Glomerular visceral epithelial cell (primary cell): ENCODE measurements at regions not wholly inside any gene's neighbourhood (a gene's known extent, or its start where the extent isn't known, plus 50 kb on each side); places are given as distances from the start of the nearest gene placed in this dataset.

Source experiments
- DNase-seq: peaks from one replicate; pipeline ENCODE4 v3.0.0-alpha.2; 2016; ENCODE audit errors: extremely low spot score

DNA sequence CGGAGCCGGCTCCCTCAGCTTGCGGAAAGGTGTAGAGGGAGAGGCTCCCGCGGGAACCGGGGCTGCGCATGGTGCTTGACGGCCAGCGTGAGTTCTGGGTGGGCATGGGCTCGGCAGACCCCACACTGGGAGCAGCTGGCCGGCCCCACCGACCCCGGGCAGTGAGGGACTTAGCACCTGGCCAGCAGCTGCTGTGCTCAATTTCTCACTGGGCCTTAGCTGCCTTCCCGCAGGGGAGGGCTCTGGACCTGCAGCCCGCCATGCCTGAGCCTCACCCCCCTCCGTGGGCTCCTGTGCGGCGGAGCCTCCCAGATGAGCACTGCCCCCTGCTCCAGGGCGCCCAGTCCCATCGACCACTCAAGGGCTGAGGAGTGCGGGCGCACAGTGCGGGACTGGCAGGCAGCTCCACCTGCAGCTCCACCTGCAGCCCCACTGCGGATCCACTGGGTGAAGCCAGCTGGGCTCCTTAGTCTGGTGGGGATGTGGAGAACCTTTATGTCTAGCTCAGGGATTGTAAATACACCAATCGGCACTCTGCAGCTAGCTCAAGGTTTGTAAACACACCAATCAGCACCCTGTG, 1141.8 kb downstream of the PCDH17 start:
- DNase-seq = no peak

DNA sequence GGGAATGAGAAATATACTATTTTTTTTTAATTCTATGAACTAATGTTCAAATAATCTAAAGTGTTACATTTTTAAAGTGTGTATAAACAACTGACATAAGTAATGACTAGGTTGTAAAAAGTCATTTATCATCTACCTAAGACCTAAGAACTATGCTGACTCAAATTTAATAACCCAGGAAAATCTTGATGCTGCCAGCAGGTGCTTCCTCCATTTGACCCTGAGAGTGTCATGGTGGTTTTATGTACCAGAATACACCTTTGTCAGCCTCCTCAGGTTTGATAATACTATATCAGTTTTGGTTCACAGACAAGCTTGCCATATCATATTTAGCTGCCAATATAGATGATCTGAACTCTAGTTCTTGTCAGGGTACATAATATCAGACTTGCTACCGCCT, 1151.2 kb downstream of the PCDH17 start:
- no peak for DNase-seq

DNA sequence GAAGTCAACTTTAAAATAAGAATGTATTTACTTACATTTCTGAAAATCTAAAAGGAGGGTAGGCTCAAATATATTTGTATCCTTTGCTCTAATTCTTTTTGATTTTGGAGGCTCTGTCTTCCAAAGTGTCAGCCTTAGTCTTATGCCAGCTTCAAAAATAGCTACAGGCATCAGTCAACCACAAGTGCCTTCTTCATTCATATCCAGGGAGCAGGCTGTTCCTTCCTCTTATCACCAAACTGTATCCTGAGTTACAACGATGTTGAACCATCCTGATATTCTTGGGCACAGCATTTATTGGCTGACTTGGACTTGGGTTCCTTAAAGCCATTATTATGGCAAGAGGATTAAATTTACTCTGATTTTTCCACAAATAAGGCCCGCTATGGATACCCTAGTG, 1161.3 kb downstream of the PCDH17 start:
- no peak for DNase-seq

DNA sequence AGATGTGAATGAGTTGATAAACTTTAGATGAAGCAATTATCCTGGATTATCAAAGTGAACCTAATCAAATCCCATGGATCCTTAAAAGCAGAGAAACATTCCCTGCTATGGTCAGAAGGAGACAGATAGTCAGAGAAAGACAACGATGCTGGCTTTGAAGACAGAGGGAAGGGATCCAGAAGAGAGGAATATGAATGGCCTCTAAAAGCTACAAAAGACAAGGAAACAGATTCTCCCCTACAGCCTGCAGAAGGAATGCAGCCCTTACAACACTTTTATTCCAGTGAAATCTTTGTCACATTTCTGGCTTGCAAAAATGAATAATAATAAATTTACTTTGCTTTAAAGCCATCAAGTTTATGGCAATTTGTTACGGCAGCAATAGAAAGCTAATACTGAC, 1164.2 kb downstream of the PCDH17 start:
- DNase-seq = no peak

DNA sequence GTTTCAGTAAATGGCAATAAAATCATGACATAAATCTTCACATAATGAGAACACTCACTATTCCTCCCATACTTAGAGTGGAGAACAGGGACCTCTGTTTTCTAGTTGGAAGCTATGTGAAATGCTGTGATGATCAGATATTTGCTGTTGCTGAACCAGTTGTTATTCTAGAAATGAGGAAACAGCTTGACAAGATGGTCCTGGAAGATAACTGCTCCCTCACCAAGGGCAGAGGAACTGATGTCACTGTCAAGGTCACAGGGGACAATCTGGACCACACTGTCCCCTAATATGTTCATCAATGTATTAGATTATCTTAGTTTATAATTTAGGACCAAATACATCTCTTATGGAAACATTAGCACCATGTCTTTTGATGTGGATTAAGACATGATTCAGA, 1173.3 kb downstream of the PCDH17 start:
- no peak for DNase-seq

DNA sequence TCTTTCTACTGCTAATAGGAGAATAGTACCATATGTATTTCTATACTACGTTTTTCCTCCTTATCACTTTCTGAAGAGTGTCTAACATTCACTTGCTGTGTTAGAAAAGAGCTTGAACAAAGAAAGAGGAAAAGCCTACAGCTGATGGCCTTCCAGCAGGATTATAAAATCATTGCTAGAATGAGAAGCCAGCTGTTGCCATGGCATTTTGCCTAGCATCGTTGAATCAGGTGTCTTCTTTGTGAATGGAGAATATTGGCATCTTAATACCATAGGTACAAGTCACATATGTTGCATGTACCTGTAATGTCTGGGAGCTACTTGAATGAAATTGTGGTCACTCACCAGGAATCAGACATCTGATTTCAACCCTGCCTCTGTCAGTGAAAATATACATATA, 1174.9 kb downstream of the PCDH17 start:
- DNase-seq = no peak

DNA sequence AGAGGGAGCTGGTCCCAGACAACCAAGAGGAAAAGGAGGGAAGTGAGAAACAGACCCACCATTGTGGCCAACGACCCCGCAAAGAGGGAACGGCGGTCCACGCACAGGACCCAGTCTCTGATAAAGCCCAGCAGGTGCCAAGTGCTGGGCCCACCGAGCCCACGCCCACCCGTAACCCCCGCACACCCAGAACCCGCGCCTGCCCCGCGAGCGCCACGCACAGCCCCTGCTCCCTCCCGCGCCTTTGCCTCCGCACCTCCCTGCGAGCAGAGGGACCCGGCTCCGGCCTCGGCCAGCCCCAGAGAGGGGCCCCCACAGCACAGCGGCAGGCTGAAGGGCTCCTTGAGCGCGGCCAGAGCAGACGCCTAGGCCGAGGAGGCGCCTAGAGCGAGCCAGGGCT, 1192.2 kb downstream of the PCDH17 start:
- DNase-seq = no peak

DNA sequence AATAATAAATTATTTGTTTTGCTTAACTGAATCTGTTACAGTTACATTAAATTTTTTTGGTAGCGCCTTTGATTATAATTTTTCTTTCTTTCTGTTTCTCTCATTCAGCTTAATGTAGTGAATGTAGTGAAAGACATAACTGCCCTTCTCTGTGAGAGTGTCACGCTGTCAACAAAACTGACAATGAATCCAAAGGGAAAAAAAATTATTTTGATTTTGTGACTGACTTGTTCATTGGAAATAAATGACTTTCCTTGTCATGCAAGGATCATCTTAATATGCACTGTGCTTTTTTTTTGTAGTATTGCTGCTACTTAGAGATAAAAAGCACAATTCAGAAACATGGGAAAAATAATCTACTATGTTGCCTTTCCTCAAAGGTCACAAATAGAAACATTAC, 1196.4 kb downstream of the PCDH17 start:
- DNase-seq = no peak

DNA sequence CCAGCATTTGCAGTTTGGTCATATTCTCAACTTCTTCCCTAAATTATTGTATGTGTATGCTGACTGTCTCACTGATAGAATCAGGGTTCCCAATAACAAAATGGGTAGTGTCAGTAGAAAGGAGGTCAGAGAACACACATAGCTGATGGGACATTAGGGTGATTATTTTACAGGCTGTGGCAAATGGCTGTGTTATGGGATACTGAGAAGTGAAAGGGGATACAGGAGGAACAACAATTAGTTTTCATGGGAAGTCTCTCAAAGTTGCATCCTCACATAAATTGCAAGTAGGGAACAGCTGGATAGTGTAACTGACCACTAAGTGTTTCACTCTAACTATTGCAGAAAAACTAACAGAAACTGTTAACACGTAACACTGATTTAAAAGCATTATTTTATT, 1199.3 kb downstream of the PCDH17 start:
- DNase-seq = no peak

DNA sequence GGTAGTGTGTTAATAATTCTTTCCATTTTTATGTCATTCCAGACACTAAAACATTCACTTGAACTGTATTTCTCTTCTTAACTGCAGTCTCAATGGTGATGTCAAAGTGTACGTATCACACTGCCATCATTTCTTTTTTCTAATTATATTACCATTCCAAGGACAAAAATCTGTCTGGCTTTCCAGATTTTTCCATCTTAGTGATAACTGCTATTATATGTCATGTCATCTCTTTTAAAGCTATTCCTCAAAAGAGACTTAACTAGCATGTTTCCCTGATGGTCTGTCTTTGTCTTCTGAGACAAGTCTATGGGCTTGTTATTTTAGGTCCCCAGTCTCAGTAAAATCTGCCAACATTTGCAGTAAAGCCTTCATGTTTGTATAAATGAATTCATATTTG, 1207.1 kb downstream of the PCDH17 start:
- DNase-seq = no peak

DNA sequence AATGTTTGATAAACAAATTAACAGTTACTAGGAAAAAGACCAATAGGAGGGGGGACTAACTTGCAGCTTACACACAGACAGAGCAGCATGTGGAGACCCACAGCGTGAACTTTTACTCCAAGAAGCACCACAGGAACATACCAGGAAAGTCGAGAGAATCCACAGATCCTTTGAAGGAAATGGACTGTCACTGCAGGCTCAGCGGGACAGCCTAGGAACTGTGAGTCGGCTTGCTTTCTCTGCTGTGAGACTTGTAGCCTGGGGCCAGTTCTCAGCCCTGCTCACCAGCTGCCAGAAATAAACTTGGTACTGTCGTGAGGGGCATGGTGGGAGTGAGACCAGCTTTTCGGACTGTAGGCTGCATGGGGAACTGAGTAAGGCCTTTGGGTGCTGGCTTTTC, 1211.5 kb downstream of the PCDH17 start:
- DNase-seq = no peak

DNA sequence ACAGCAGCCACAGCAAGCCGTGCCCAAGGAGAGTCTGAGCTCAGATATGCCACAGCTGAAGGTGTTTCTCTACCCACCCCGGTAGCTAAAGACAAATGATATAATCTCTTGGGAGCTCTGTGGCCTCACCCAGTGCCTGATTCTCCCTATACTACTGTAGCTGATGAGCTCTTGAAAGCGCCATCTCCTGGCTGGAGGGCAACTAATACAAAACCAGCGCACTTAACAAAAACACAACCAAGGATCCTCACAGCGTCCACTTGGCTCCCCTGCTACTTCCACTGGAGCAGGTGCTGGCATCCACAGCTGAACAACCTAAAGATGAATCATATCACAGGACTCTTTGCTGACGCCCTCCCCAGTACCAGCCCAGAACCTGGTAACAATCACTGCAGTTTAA, 1212.0 kb downstream of the PCDH17 start:
- no peak for DNase-seq

DNA sequence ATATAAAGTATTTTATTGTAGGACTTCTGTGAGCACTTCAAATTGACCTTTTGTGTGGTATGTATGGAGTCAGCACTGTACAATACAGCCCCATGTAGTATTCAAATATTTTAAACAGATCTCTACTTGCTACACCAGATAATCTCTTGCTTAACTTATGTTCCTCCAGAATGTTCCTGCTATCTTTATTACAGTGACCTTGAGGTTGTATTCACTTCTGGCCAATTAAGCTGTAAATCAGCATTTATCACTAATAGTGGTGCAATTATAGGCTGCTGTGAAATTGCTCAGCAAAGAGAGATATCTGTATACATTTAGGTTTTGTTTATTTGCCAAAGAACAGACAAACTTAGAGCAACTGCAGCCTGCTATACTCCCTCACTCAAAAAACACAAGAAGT, 1218.6 kb downstream of the PCDH17 start:
- DNase-seq = no peak

DNA sequence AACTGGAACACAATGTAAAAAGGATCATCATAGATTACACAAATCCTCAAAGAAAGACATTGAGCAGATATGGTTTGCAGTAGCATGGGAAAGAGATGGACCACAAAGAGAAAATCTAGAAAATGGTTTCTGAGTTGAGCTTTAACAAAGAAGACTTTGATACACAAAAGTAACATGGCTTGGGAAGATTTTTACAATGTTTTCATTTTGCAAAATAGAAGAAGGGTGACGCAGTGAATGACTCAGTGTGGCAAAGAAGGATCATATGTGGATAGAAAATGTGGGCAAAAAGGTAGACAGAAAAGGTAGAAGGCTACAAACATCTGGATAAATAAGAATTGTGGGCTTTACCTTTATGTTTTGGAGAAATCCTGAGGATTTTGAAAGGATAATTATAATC, 1220.5 kb downstream of the PCDH17 start:
- DNase-seq = no peak

DNA sequence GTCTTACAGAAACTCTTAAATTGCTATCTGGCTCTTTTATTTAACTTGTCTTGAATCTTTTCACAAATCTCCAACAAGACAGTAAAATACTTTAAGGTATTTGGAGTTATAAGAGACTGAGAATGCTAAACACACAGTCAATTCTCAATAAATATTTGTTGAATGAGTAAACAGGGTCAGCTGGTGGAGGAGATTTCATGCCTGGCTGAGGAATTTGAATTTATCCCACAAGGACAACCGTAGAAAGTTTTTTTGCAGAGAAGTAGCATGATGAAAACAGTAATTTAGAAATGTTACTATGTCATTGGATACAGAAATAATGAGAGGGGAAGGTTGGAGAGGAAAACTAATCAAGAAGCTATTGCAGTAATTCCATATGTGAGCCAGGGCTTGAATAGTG, 1223.7 kb downstream of the PCDH17 start:
- DNase-seq = no peak

DNA sequence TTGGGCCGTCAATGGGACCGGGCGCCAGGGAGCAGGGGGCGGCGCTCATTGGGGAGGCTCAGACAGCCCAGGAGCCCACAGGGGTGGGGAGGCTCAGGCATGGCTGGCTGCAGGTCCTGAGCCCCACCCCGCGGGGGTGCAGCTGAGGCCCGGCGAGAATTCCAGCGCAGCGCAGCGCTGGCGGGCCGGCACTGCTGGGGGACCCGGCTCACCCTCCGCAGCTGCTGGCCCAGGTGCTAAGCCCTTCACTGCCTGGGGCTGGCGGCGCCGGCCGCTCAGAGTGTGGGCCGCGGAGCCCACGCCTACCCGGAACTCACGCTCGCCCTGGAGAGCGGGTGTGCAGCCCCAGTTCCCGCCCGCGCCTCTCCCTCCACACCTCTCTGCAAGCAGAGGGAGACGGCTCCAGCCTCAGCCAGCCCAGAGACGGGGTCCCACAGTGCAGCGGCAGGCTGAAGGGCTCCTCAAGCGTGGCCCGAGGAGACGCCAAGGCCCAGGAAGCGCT, 1227.4 kb downstream of the PCDH17 start:
- DNase-seq = no peak

DNA sequence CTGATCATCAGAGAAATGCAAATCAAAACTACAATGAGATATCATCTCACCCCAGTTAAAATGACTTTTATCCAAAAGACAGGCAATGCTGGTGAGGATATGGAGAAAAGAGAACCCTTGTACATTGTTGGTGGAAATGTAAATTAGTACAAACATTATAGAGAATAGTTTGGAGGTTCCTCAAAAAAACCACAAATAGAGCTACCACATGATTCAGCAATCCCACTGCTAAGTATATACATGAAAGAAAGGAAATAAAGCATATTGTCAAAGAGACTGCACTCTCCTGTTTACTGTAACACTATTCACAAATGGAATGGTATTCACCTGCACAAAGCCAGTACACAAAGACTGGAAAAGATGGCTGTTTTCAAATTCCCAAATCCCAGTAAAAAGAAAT, 1233.7 kb downstream of the PCDH17 start:
- no peak for DNase-seq

DNA sequence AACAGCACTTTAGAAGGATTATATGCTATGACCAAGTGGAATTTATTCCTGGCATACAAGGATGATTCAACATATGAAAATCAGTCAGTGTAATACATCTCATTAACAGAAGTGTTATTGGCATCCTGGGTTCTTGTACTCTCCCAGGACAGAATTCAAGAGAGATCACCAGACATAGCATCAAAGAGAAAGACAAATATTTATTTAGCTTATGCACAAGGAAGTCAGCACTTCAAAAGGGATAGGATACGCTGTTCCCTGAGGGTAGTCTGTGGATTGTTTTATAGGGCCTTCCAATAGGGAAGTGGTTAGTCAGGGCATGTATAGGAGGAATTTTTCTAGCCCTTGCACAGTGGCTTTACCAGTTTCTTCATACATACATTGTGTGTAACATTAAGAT, 1238.0 kb downstream of the PCDH17 start:
- no peak for DNase-seq

DNA sequence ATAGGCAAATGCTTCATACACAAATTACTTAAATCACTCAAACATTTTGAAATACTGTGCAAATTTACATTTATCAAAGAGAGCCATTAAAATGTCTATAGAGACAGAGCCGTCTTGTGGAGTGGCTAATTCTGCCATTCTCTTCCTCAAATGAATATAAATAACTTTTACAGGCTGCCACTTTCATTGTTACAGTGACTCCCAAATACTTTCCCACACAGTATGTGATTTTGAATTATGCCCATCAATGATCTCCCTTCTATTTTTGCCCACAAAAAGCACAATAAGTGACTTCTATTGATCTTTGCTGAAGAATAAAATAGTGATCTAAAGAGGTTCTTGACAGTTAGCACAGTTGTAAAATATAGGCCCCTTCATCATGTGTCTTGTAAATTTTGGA, 1244.9 kb downstream of the PCDH17 start:
- no peak for DNase-seq

DNA sequence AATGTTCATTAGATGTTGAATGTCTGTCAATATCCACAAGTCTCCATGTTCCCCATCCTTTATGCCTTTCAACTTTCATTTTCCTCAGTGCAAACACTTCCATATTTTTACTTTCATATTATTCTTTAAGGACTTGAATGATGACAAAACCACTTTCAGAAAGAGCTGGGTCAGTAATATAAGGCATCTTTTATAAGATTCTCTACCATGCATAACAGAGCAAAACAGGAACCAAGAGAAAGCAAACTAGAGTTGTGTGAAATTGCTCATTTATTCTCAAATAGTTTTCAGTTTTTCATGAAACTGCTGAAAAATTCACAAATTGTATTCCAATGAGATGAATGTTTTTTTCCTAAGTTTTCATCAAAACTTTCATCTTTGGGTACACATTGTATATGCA, 1247.6 kb downstream of the PCDH17 start:
- DNase-seq = no peak

DNA sequence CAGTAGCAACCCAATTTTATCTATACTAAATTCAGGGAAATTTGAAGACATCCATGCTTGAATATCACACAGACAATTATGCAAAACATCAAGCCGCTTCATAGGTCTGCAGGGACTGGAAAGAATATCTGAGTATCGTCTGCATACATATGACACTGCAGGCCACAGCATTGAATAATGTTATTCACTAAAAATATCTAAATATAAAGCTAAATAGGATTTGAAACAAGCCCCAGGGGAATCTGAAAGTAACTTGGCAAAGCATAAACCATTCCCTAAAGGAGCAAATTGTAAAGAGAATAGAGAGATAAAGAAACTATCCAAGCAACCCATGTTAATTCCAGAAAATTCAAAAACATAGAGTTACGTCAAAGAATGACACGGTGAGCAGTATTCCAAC, 1251.0 kb downstream of the PCDH17 start:
- DNase-seq = no peak

DNA sequence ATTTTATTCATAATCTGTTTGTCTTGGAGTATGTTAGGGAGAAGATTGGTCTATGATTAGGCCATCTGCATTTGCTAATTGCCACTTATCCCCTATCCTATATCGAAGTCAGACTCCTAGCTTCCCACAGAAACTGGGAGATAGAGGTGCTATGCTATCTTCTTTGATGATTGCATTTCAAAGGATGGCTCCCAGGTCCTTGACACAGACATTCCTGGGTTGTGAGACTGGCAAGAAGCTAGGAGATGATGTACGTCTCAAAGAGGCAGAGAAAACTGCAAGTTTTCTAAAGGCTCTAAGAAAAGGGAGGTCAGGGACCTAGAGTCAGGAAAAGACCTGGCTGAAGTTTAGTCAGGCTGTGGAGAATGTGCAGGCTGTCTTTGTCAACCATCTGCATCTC, 1251.9 kb downstream of the PCDH17 start:
- no peak for DNase-seq

DNA sequence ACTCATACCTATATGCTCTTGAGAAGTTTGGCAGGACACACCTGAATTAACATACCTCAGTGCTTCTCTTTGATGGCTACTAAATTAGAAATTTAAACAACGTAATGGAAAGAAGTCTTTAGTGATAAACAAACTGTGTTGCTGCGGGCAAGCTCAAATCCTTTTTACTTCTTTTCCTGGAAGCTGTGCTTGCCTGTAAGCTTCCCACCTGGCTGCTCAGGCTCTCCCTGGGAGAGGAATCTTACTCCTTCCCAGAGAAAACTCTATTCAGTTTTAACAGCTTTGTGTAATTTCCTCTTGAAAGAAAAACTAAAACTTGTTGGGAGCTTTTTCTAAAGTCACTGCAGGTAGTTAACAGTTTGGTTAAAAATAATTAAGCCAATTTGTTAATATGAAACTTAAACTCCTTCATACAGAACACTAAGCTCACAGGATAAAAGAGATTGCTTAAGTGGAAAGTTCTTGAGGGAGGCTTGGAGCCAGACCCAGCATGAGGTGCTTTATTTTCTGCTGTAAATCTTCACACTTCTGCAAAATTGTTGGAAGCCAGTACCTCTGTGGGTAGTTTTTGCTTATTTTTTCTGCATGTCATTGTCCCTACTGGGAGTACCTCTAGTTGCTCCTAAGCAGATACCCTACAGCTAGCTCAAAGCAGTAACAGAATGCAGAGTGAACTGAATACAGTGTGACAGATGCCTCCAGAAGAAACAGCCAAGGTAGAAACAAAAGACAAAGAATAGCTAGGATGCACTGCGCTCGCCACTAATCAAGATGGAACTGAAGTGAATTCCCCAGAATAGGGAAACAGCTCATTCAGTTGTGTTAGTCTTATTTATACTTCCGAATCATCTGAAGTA, 1253.0 kb downstream of the PCDH17 start:
- no peak for DNase-seq

DNA sequence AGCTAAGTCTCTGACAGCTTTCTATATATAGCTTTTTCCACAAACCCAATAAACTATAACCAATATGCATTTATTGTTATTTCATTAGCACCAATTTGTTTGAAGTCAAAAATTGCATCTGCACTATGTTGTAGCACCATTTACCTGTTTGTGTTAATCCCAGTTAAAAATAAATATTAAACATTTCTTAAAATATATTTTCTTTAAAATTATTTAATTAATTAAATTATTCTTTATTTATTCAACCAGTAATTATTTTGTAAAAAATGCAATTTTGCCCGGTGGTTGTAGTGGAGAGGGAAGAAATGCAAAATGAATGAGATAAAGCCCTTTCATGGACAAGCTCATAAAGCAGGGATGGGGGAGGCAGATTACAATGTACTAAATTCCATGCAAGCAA, 1257.9 kb downstream of the PCDH17 start:
- DNase-seq = no peak
